Hippocampal formation (tissue), 2 donors: ENCODE measurements at regions not wholly inside any gene's neighbourhood (a gene's known extent, or its start where the extent isn't known, plus 50 kb on each side); places are given as distances from the start of the nearest gene placed in this dataset.

ENCODE experiments used
- DNase-seq, 2 donors: peaks; one replicate each; lab custom pipeline; 2025; lab: John Stamatoyannopoulos, UW

GRCh38 chr9:71589612-71590011 lies 178.7 kb downstream of the CEMIP2 start:
- DNase-seq, result no peak

- no peak for DNase-seq
Observed at GRCh38 chr9:71587576-71588362, 180.5 kb downstream of the CEMIP2 start.

- DNase-seq, result no peak
Observed at GRCh38 chr9:71583792-71584191, 184.5 kb downstream of the CEMIP2 start.

- DNase-seq, result no peak
Observed at GRCh38 chr9:71582347-71582746, 186.0 kb downstream of the CEMIP2 start.

GRCh38 chr9:71581101-71581500 lies 187.2 kb downstream of the CEMIP2 start:
- DNase-seq, result no peak

- no peak for DNase-seq
Observed at GRCh38 chr9:71571186-71571585, 197.1 kb downstream of the CEMIP2 start.

- DNase-seq, result no peak
Observed at GRCh38 chr9:71567890-71568289, 200.4 kb downstream of the CEMIP2 start.

GRCh38 chr9:71562140-71562539 lies 206.2 kb downstream of the CEMIP2 start:
- DNase-seq, result no peak

- DNase-seq, result no peak
Observed at GRCh38 chr9:71557310-71557709, 211.0 kb downstream of the CEMIP2 start.

GRCh38 chr9:71552480-71552879 lies 215.8 kb downstream of the CEMIP2 start:
- no peak for DNase-seq

GRCh38 chr9:71549023-71549422 lies 219.3 kb downstream of the CEMIP2 start:
- DNase-seq, result no peak

- DNase-seq, result no peak
Observed at GRCh38 chr9:71544464-71544863, 223.8 kb downstream of the CEMIP2 start.

GRCh38 chr9:71541436-71541835 lies 226.9 kb downstream of the CEMIP2 start:
- DNase-seq, result no peak

GRCh38 chr9:71524996-71525580 lies 243.2 kb downstream of the CEMIP2 start:
- no peak for DNase-seq

GRCh38 chr9:71524516-71524915 lies 243.8 kb downstream of the CEMIP2 start:
- DNase-seq, result no peak

- no peak for DNase-seq
Observed at GRCh38 chr9:71521132-71521531, 247.2 kb downstream of the CEMIP2 start.

GRCh38 chr9:71519098-71519696 lies 249.1 kb downstream of the CEMIP2 start:
- no peak for DNase-seq

GRCh38 chr9:71518045-71518827 lies 250.1 kb downstream of the CEMIP2 start:
- peak in 1 of 2 donors; percentile 23 for DNase-seq

- DNase-seq, result peak in 1 of 2 donors; percentile 10
Observed at GRCh38 chr9:71515626-71516025, 252.7 kb downstream of the CEMIP2 start.

- DNase-seq, result peak in 1 of 2 donors; percentile 20
Observed at GRCh38 chr9:71515107-71515506, 253.2 kb downstream of the CEMIP2 start.

- no peak for DNase-seq
Observed at GRCh38 chr9:71514344-71514975, 253.9 kb downstream of the CEMIP2 start.

GRCh38 chr9:71509054-71509453 lies 259.3 kb downstream of the CEMIP2 start:
- no peak for DNase-seq
